ENCODE measurements at regions not wholly inside any gene's neighbourhood (a gene's known extent, or its start where the extent isn't known, plus 50 kb on each side); places are given as distances from the start of the nearest gene placed in this dataset.

DNA sequence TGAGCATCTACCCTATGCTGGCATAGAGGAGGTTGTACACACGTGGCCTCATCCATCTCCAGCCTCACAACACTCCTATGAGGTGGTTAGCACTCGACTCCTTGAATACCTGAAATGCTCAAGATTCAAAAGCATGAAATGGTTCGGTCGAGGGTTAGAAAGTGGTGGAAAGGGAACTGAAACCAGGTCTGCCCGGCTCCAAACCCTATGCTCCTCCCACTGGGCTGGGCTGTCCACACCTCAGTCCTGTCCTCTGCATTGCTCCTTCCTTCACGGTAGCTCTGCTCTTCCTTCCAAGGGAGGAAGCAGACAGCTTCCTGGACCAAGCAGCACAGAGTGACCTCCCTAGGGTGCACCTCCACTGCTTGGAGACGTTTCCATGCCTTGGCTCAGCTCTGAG is 565.2 kb upstream of the ID2 start:
- Histone ChIP-seq H3K4me2 (ENCODE audit: low read depth, low read length, poor library complexity, severe bottlenecking) (no peak overlapping the region), H3K4me1 (ENCODE audit: low read length) (peaks cover 14% of the 10 kb centered on the region), H4K20me1 (ENCODE audit: insufficient read depth, low read depth, low read length) (no peaks in the 10 kb centered on the region), H3K9me3 (ENCODE audit: low read length) (no peaks in the 10 kb centered on the region), H3K9me2 (replicated peaks; ENCODE audit: insufficient read depth, low read length) (no peaks in the 10 kb centered on the region), H2AFZ (ENCODE audit: low read length) (no peak overlapping the region), H3K27me3 (ENCODE audit: low read length) (no peaks in the 10 kb centered on the region), H3K36me3 (ENCODE audit: insufficient read depth, low read length) (no peaks in the 10 kb centered on the region), H3K4me3 (ENCODE audit: low read length) (no peak overlapping the region), H3K79me2 (ENCODE audit: low read length) (no peaks in the 10 kb centered on the region), H3K9ac (ENCODE audit: low read length) (no peak overlapping the region), H3K27ac (ENCODE audit: low read length) (no peak overlapping the region)
- DNase-seq: peak; percentile 72

DNA sequence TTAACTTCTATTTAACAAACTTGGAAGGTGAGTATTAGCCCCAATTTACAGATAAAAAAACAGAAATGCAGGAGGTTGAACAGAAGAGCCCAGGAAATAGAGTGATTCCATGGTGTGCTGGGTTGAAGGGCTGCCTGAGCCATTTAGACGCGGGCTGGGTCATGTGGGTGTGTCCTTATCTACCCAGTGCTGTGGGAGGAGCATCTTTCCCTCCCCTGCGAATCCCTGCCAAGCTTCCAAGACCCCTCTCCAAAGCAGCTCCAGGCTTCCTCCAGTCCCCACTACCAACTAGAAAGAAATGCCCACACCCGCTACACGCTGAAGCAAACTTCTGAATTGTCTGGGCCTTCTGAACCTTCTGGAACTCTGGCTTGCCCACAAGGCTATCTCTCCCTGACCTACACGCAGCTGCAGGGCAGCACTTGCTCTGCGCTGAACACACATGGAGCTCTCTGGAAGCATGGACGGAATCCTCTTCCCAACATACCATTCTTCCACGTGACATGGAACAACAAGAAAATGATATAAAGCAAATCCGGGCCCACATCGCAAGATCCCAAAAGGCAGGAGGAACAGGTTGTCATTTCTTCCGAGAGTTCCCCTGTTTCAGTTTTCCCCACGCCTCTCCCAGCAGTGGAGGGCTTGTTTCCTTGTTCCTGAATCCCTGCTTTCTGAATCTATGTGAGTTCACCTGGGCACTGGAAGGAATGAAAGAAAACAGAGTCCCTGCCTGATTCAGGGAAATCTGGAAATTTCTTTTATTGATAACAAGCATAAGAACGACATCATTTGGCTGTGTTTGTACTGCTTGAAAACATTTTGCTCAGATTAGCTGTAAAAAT is 562.7 kb upstream of the ID2 start:
- DNase-seq: no peak
- Histone ChIP-seq H3K27me3 (ENCODE audit: low read length) (no peaks in the 10 kb centered on the region), H4K20me1 (ENCODE audit: insufficient read depth, low read depth, low read length) (no peaks in the 10 kb centered on the region), H3K4me1 (ENCODE audit: low read length) (peaks cover 14% of the 10 kb centered on the region), H3K4me2 (ENCODE audit: low read depth, low read length, poor library complexity, severe bottlenecking) (no peak overlapping the region), H3K79me2 (ENCODE audit: low read length) (no peaks in the 10 kb centered on the region), H2AFZ (ENCODE audit: low read length) (no peak overlapping the region), H3K36me3 (ENCODE audit: insufficient read depth, low read length) (no peaks in the 10 kb centered on the region), H3K4me3 (ENCODE audit: low read length) (no peak overlapping the region), H3K9me2 (replicated peaks; ENCODE audit: insufficient read depth, low read length) (no peaks in the 10 kb centered on the region), H3K27ac (ENCODE audit: low read length) (no peak overlapping the region), H3K9me3 (ENCODE audit: low read length) (no peaks in the 10 kb centered on the region), H3K9ac (ENCODE audit: low read length) (no peak overlapping the region)

DNA sequence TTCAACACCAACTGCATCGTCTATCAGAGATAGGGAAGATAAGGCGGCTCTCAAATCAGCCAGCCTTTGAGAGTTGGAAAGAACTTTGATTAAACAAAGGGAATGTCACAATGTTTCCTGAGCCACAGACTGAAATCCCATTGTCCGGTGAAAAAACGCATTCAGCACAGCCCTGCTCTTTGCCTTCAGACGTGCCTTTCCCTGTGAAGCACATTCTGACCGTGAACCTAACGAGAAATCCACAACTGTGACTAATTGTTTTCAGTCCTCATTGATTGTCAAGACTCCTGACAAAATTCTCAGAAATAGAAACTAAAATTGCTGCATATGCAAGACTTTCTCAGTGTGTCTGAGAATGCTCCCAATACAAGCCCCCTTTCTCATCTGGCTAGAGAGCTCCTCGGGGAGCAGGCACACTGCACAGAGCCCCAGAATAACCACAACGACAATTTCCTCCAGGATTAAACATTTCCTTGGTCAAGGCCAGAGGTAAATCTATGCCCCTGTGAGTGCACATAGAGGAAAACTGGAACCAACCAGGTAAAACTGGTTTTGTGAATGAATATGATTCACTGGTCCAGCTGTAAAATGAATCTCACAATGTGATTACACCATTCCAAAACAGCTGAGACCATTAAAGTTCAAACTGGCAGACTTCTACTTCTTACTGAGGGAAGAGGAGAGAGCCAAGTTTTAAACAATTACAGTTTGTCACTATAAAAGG is 561.9 kb upstream of the ID2 start:
- H3K9ac ChIP-seq (ENCODE audit: low read length): no peak overlapping the region
- H2AFZ ChIP-seq (ENCODE audit: low read length): no peak overlapping the region
- no peaks in the 10 kb centered on the region for H3K79me2 ChIP-seq (ENCODE audit: low read length)
- no peak overlapping the region for H3K27ac ChIP-seq (ENCODE audit: low read length)
- DNase-seq: no peak
- no peaks in the 10 kb centered on the region for H4K20me1 ChIP-seq (ENCODE audit: insufficient read depth, low read depth, low read length)
- no peaks in the 10 kb centered on the region for H3K27me3 ChIP-seq (ENCODE audit: low read length)
- H3K9me2 ChIP-seq (replicated peaks; ENCODE audit: insufficient read depth, low read length): no peaks in the 10 kb centered on the region
- no peak overlapping the region for H3K4me3 ChIP-seq (ENCODE audit: low read length)
- H3K4me1 ChIP-seq (ENCODE audit: low read length): peaks cover 14% of the 10 kb centered on the region
- no peak overlapping the region for H3K4me2 ChIP-seq (ENCODE audit: low read depth, low read length, poor library complexity, severe bottlenecking)
- no peaks in the 10 kb centered on the region for H3K9me3 ChIP-seq (ENCODE audit: low read length)
- H3K36me3 ChIP-seq (ENCODE audit: insufficient read depth, low read length): no peaks in the 10 kb centered on the region

DNA sequence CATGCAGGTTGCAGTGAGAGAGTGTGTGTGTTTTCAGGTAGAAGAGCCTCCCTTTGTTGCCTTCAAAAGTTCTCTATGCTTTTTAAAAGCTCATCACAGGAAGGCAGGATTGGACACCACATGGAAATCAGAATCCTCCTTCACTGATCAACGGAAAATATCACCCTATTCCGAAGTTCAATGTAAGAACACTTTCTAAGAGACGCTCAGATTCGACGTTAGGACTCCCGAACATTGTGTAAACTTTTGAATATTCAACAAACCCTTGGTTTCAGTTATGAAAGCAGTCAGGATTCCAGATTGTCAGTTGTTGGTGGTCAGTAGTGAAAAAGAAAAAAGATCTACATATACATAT is 561.4 kb upstream of the ID2 start:
- no peak overlapping the region for H2AFZ ChIP-seq (ENCODE audit: low read length)
- H4K20me1 ChIP-seq (ENCODE audit: insufficient read depth, low read depth, low read length): no peaks in the 10 kb centered on the region
- H3K27me3 ChIP-seq (ENCODE audit: low read length): no peaks in the 10 kb centered on the region
- no peak overlapping the region for H3K4me3 ChIP-seq (ENCODE audit: low read length)
- H3K79me2 ChIP-seq (ENCODE audit: low read length): no peaks in the 10 kb centered on the region
- no peak overlapping the region for H3K27ac ChIP-seq (ENCODE audit: low read length)
- no peaks in the 10 kb centered on the region for H3K9me2 ChIP-seq (replicated peaks; ENCODE audit: insufficient read depth, low read length)
- peaks cover 14% of the 10 kb centered on the region for H3K4me1 ChIP-seq (ENCODE audit: low read length)
- H3K4me2 ChIP-seq (ENCODE audit: low read depth, low read length, poor library complexity, severe bottlenecking): no peak overlapping the region
- no peak overlapping the region for H3K9ac ChIP-seq (ENCODE audit: low read length)
- H3K36me3 ChIP-seq (ENCODE audit: insufficient read depth, low read length): no peaks in the 10 kb centered on the region
- no peak for DNase-seq
- no peaks in the 10 kb centered on the region for H3K9me3 ChIP-seq (ENCODE audit: low read length)

DNA sequence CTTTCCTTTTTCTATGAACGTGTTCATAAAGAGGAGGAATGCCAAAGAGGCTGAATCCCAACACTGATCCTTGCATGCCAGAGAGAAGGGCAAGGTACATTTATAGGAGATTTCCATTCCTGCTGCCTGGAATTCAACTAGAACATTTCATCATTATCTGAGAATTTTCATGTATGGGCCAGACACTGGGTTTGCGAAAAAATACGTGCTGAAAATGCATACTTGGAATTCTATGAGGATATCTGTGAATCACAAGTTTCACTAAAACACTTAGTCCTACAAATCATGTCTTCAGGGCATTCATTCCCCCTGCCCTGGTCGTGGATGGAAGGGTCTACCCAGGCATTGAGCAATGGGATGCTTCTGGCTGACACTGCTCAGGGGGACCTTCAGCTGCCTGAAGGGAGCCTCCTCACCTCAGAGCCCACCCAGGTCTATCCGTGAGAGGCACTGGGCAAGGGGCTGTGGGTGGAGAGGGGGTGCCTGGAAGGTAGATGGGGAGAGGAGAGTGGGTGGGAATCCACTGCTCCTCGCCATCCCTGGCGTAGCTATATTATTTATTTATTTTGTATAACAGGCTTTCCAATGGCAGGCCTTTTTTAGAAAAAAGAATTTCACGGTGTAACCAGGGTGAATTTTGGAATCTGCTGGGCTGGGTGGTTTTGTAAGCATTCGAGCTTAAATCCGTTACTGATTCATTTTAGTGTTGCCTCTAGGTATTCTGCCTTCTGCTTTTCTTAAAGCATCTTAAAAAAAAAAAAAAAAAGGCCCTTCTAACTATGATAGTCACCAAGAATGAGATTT is 560.6 kb upstream of the ID2 start:
- Histone ChIP-seq H3K9me3 (ENCODE audit: low read length) (no peaks in the 10 kb centered on the region), H3K9me2 (replicated peaks; ENCODE audit: insufficient read depth, low read length) (no peaks in the 10 kb centered on the region), H3K4me1 (ENCODE audit: low read length) (peaks cover 6% of the 10 kb centered on the region), H2AFZ (ENCODE audit: low read length) (no peak overlapping the region), H3K79me2 (ENCODE audit: low read length) (no peaks in the 10 kb centered on the region), H3K4me2 (ENCODE audit: low read depth, low read length, poor library complexity, severe bottlenecking) (no peak overlapping the region), H4K20me1 (ENCODE audit: insufficient read depth, low read depth, low read length) (no peaks in the 10 kb centered on the region), H3K27ac (ENCODE audit: low read length) (no peak overlapping the region), H3K27me3 (ENCODE audit: low read length) (no peaks in the 10 kb centered on the region), H3K4me3 (ENCODE audit: low read length) (no peak overlapping the region), H3K36me3 (ENCODE audit: insufficient read depth, low read length) (no peaks in the 10 kb centered on the region), H3K9ac (ENCODE audit: low read length) (no peak overlapping the region)
- no peak for DNase-seq

DNA sequence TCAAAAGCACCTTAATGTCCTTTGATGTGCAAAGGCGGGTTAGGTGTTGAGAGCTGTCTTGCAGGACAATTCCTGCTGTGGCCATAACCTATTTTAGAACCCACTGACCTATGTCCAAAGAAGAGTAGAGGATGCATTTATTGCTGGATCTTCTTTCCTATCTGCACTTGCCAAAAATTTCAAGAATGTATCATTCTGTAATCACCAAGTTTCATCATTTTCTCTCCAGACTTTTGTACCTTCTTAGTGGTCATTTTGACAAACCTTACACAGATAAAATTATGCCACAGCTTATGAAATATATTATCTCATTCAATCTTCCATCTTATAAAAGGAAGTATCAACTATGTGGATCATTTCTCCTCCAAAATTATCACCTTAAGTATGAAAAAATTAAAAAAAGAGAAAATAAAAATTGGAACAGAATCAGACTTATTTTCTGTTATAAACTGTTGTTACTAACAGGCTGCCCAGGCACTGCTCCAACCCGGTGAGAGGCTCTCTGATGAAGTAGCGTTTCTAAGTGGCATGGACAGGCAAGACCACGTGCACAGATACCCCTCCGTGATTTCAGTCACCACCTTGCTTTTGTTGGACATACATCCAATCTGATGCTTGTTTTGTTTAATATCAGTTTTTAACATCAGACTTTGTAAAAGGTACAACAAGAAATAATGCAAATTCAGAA is 559.9 kb upstream of the ID2 start:
- no peak overlapping the region for H3K9ac ChIP-seq (ENCODE audit: low read length)
- no peaks in the 10 kb centered on the region for H3K9me2 ChIP-seq (replicated peaks; ENCODE audit: insufficient read depth, low read length)
- no peaks in the 10 kb centered on the region for H3K36me3 ChIP-seq (ENCODE audit: insufficient read depth, low read length)
- no peak overlapping the region for H3K27ac ChIP-seq (ENCODE audit: low read length)
- H2AFZ ChIP-seq (ENCODE audit: low read length): no peak overlapping the region
- H3K27me3 ChIP-seq (ENCODE audit: low read length): no peaks in the 10 kb centered on the region
- H4K20me1 ChIP-seq (ENCODE audit: insufficient read depth, low read depth, low read length): no peaks in the 10 kb centered on the region
- H3K4me2 ChIP-seq (ENCODE audit: low read depth, low read length, poor library complexity, severe bottlenecking): no peak overlapping the region
- H3K79me2 ChIP-seq (ENCODE audit: low read length): no peaks in the 10 kb centered on the region
- DNase-seq: no peak
- H3K4me3 ChIP-seq (ENCODE audit: low read length): no peak overlapping the region
- no peaks in the 10 kb centered on the region for H3K4me1 ChIP-seq (ENCODE audit: low read length)
- no peaks in the 10 kb centered on the region for H3K9me3 ChIP-seq (ENCODE audit: low read length)

DNA sequence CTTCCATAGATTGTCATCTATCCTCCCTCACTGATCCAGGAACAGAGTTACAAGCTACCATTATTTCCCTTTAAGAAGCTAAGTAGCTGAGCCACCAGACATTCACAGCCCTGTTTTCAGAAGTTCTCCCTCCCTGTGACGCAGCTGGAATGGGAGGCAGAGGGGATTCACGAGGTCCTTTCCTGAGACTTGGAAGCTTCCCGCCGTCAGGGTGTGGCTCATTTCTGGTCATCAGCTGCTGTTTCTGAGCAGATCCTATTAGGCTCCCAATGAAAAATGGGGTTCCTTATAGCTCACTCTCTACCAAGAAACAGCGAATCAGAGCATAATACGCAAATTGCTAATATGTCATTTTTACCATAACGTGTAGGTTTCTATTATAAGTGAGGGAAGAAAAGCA is 559.3 kb upstream of the ID2 start:
- no peak overlapping the region for H3K4me3 ChIP-seq (ENCODE audit: low read length)
- no peaks in the 10 kb centered on the region for H3K4me1 ChIP-seq (ENCODE audit: low read length)
- no peak overlapping the region for H3K27ac ChIP-seq (ENCODE audit: low read length)
- no peak for DNase-seq
- H3K36me3 ChIP-seq (ENCODE audit: insufficient read depth, low read length): no peaks in the 10 kb centered on the region
- H3K27me3 ChIP-seq (ENCODE audit: low read length): no peaks in the 10 kb centered on the region
- no peaks in the 10 kb centered on the region for H4K20me1 ChIP-seq (ENCODE audit: insufficient read depth, low read depth, low read length)
- no peaks in the 10 kb centered on the region for H3K9me2 ChIP-seq (replicated peaks; ENCODE audit: insufficient read depth, low read length)
- H2AFZ ChIP-seq (ENCODE audit: low read length): no peak overlapping the region
- H3K79me2 ChIP-seq (ENCODE audit: low read length): no peaks in the 10 kb centered on the region
- no peak overlapping the region for H3K4me2 ChIP-seq (ENCODE audit: low read depth, low read length, poor library complexity, severe bottlenecking)
- no peak overlapping the region for H3K9ac ChIP-seq (ENCODE audit: low read length)
- no peaks in the 10 kb centered on the region for H3K9me3 ChIP-seq (ENCODE audit: low read length)

DNA sequence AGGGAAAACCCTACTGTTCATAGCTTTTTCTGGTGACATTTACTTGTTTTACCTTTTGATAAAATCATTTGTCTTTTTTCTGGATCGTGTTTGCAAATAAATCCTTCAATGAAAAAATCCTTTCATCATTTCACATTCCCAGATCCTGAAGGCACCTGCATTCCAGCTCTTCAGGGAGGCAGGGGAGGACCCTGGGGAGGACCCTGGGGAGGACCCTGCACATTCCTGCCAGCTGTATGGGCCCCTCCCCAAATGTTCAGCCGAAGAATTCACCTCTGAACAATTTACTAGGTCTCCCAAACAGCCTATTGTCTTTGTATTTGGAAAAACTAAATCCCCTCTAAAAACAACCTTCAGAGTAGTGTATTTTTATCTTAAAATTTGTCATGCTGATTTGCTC is 558.4 kb upstream of the ID2 start:
- Histone ChIP-seq H3K4me3 (ENCODE audit: low read length) (no peak overlapping the region), H3K9me2 (replicated peaks; ENCODE audit: insufficient read depth, low read length) (no peaks in the 10 kb centered on the region), H3K27me3 (ENCODE audit: low read length) (no peaks in the 10 kb centered on the region), H4K20me1 (ENCODE audit: insufficient read depth, low read depth, low read length) (no peaks in the 10 kb centered on the region), H3K36me3 (ENCODE audit: insufficient read depth, low read length) (no peaks in the 10 kb centered on the region), H3K79me2 (ENCODE audit: low read length) (no peaks in the 10 kb centered on the region), H3K27ac (ENCODE audit: low read length) (no peak overlapping the region), H3K4me2 (ENCODE audit: low read depth, low read length, poor library complexity, severe bottlenecking) (no peak overlapping the region), H2AFZ (ENCODE audit: low read length) (no peak overlapping the region), H3K4me1 (ENCODE audit: low read length) (no peaks in the 10 kb centered on the region), H3K9ac (ENCODE audit: low read length) (no peak overlapping the region), H3K9me3 (ENCODE audit: low read length) (no peaks in the 10 kb centered on the region)
- DNase-seq: no peak

Data from Karpas-422 (cell line).